Activated CD4-positive, alpha-beta memory T cell treated with anti-CD3 and anti-CD28 coated beads, Interleukin-2, amount 10 ng/mL, durations not matched to agents 7 days and 5 days (primary cell): ENCODE measurements at regions not wholly inside any gene's neighbourhood (a gene's known extent, or its start where the extent isn't known, plus 50 kb on each side); places are given as distances from the start of the nearest gene placed in this dataset.

Experiments
- CTCF ChIA-PET: fragments of 350-600 bp; sonication (Branson Sonifier 250); formaldehyde crosslinking; loops from one replicate; lab custom pipeline; 2021; ENCODE audit warnings: antibody characterized with exemption, inconsistent platforms; lab: Charles Lee
- POLR2A ChIA-PET: fragments of 350-600 bp; sonication (Branson Sonifier 250); formaldehyde crosslinking; loops from one replicate; lab custom pipeline; 2021; ENCODE audit warnings: antibody characterized with exemption; lab: Charles Lee
- DNase-seq: peaks from one replicate; pipeline ENCODE4 v3.0.0-alpha.2; 2020
- H3K27ac Mint-ChIP-seq: one replicate; pipeline ENCODE4 v1.8.0; 2021; ENCODE audit warnings: mild to moderate bottlenecking, mixed read lengths
- H3K27me3 Mint-ChIP-seq: one replicate; pipeline ENCODE4 v1.8.0; 2021; ENCODE audit warnings: mixed read lengths
- H3K36me3 Mint-ChIP-seq: one replicate; pipeline ENCODE4 v1.8.0; 2021; ENCODE audit warnings: low read depth, mixed read lengths
- H3K4me1 Mint-ChIP-seq: one replicate; pipeline ENCODE4 v1.8.0; 2021; ENCODE audit warnings: mixed read lengths
- H3K4me3 Mint-ChIP-seq: one replicate; pipeline ENCODE4 v1.8.0; 2021; ENCODE audit warnings: mild to moderate bottlenecking, mixed read lengths
- H3K9me3 Mint-ChIP-seq: one replicate; pipeline ENCODE4 v1.8.0; 2021; ENCODE audit warnings: mixed read lengths

DNA sequence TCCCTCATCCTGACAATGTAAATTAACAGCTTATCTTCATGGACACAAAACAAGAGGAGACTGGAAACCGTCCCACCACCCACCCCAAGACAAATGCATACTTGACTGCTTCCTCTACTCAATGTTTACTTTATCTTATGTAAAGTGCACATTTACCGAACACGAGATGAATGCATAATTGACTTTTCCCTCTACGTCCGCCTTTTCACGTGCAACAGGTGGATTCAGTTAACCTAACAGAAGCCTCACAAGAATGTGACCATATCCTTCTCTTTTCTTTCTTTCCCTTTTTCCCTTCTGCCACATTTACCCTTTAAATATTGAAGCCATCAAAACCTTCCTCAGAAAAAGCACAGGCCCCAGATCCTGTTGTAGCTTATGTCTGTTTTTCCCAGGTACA is 468.0 kb downstream of the UQCRFS1 start:
- no peak for DNase-seq
- no peaks in the 10 kb centered on the region for H3K9me3 Mint-ChIP-seq
- H3K4me1 Mint-ChIP-seq, result no peaks in the 10 kb centered on the region

DNA sequence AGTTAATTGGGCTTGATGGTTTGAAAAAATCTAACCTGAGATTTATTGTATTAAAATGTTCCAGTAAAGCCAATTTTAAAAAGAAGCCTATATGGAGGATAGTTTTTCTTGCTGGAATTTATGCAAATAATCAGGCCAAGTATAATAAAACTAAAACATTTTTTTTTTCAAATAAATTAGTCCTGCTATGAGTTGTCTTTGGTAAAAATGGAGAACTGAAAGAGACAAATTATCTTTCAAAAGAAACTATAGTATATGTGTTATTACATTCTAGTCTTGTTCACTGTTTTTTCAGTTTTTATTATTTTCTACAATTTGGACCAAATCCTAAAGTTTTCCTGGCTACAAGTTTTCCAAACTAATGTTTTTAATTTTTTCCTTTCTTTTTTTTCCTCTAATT is 468.9 kb downstream of the UQCRFS1 start:
- no peak for DNase-seq
- Mint-ChIP-seq H3K36me3 (no peaks in the 10 kb centered on the region), H3K27ac (no peak overlapping the region), H3K4me1 (no peaks in the 10 kb centered on the region), H3K27me3 (no peaks in the 10 kb centered on the region), H3K9me3 (no peaks in the 10 kb centered on the region), H3K4me3 (no peak overlapping the region)
- POLR2A ChIA-PET, result no interaction called here
- CTCF ChIA-PET, result no interaction called here

More for the DNA sequence above, 468.0 kb downstream of the UQCRFS1 start:
- Mint-ChIP-seq H3K27me3 (no peaks in the 10 kb centered on the region), H3K4me3 (no peak overlapping the region), H3K27ac (no peak overlapping the region), H3K36me3 (no peaks in the 10 kb centered on the region)
- POLR2A ChIA-PET, result no interaction called here
- CTCF ChIA-PET, result no interaction called here

DNA sequence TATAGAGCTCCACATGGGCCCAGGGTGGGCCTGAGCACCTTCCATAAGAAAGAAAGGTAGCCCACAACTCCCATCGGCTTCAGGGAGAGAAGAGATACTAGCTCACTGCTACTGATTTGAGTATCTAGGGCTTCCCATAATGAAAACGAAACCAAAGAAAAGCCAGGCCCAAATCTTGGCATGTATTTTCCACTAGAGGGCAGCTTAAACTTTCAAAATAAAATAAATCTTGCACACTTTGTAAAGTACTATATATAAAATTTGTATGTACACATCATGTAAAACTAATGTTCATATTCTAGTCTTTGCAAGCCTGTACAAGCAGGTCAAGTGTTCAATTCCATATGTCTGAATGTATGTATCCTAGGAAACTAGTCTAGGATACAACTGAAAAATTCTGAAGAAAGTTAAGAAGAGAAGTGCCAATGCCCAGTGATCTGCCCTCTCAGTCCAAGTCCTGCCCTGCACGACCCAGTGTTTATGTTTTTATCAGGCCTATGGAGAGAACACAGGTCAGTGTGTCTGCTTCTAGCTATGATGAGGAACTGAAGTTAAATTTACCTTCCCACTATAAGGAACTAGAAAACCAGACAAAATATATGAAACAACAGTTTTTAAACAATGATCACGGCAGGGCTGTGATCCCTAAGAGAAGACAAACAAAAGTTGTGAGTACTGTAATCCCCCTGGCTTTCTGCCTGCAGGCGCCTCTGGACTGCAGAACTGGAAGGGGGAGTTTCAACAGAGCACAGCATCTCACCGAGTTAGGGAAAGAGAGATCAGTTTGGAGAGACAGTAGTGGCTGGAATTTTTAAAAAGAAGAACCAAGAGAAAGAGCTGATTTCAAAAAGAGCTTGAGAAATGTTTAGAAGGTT is 475.7 kb downstream of the UQCRFS1 start:
- Mint-ChIP-seq H3K4me1 (peaks cover 6% of the 10 kb centered on the region), H3K27ac (no peak overlapping the region), H3K27me3 (no peaks in the 10 kb centered on the region), H3K36me3 (no peaks in the 10 kb centered on the region), H3K4me3 (no peak overlapping the region), H3K9me3 (no peaks in the 10 kb centered on the region)
- CTCF ChIA-PET, result interaction anchor here (0.9 to 3.3 kb wide), 6 partner anchors 9 to 526 kb away, joined by 3 to 38 read pairs (median 4); no protein-coding TSS in a partner anchor
- POLR2A ChIA-PET, result no interaction called here
- no peak for DNase-seq

DNA sequence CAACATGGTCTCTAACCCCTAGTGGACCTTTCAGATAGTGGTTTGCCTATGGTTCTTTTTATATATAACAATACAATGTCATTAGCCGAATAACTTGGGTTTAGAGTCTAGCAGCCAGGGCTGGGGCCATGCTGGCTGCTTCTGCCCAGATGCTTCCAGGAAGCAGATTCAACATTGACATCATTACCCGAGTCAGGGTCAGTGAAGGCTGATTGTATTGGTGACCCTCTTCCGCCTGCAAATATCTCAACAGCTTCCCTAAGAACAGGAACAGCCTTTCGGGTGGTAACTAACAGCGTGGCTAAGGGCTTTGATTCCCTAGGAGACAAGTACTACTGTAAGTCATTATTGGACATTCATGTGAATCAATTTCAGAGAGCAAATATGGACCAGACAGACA is 476.4 kb downstream of the UQCRFS1 start:
- H3K4me3 Mint-ChIP-seq, result no peak overlapping the region

DNA sequence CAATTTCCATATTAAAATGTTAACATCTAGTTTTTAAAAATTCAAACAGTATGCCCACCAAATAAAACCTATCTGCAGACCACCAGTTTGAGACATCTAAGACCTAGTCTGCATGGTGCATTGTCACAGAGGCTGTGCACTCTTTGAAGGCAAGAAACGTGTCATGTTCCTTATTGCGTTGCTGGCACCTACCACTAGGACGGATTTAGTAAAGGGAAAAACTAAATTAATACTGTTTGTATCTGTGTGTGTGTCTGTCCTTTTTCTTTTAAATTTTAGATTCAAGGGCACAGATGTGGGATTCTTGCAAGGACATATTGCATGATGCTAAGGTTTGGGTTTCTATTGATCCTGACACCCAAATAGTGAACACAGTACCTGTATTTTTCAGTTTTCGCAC is 481.4 kb downstream of the UQCRFS1 start:
- DNase-seq, result no peak
- CTCF ChIA-PET, result no interaction called here
- no peaks in the 10 kb centered on the region for H3K9me3 Mint-ChIP-seq
- POLR2A ChIA-PET, result no interaction called here
- H3K27ac Mint-ChIP-seq, result no peak overlapping the region
- peaks cover 14% of the 10 kb centered on the region for H3K27me3 Mint-ChIP-seq
- peaks cover under 1% of the 10 kb centered on the region for H3K4me1 Mint-ChIP-seq
- H3K4me3 Mint-ChIP-seq, result no peak overlapping the region
- H3K36me3 Mint-ChIP-seq, result no peaks in the 10 kb centered on the region

More for the DNA sequence above, 476.4 kb downstream of the UQCRFS1 start:
- POLR2A ChIA-PET, result no interaction called here
- no peaks in the 10 kb centered on the region for H3K36me3 Mint-ChIP-seq
- H3K9me3 Mint-ChIP-seq, result no peaks in the 10 kb centered on the region
- peaks cover 6% of the 10 kb centered on the region for H3K4me1 Mint-ChIP-seq
- DNase-seq, result no peak
- H3K27me3 Mint-ChIP-seq, result no peaks in the 10 kb centered on the region
- no peak overlapping the region for H3K27ac Mint-ChIP-seq
- CTCF ChIA-PET, result interaction anchor here (0.9 to 3.3 kb wide), 6 partner anchors 9 to 527 kb away, joined by 3 to 38 read pairs (median 4); no protein-coding TSS in a partner anchor

DNA sequence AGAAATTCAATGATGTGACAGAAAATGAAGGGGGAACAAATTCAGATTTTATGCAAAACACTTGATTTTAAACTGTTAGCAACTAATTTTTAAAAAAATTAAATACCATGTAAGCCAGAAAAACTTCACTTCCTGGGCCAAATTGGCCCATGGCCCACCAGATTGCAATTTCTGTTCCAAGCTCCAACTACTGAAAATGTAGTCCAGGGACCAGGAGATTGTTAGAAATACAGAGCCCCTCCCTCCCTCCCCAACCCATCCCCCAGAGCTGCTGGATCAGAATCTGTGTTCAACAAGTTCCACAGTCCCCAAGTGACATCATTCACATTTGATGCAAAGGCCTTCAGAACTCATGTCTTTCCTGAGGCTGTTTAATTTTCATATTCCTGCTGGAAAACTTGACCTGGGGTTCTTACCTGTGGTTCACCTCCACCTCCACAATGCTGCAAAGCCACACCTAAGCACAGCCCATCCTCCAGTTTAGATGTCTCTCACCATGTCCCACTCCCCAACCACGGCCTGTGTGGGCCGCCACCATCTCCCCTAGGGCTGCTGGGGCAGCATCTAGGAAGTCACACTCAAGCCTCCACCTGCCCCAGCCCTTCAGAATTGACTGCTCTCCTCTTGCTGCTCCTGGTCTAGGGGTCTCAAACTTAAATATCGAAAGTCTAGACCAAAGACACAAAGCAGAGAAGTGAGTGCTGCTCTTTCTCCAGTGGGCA is 482.0 kb downstream of the UQCRFS1 start:
- H3K4me3 Mint-ChIP-seq, result no peak overlapping the region
- ChIA-PET CTCF (no interaction called here), POLR2A (no interaction called here)
- H3K36me3 Mint-ChIP-seq, result no peaks in the 10 kb centered on the region
- no peak overlapping the region for H3K27ac Mint-ChIP-seq
- peaks cover 18% of the 10 kb centered on the region for H3K27me3 Mint-ChIP-seq
- DNase-seq, result no peak
- H3K4me1 Mint-ChIP-seq, result peaks cover 1% of the 10 kb centered on the region
- no peaks in the 10 kb centered on the region for H3K9me3 Mint-ChIP-seq

DNA sequence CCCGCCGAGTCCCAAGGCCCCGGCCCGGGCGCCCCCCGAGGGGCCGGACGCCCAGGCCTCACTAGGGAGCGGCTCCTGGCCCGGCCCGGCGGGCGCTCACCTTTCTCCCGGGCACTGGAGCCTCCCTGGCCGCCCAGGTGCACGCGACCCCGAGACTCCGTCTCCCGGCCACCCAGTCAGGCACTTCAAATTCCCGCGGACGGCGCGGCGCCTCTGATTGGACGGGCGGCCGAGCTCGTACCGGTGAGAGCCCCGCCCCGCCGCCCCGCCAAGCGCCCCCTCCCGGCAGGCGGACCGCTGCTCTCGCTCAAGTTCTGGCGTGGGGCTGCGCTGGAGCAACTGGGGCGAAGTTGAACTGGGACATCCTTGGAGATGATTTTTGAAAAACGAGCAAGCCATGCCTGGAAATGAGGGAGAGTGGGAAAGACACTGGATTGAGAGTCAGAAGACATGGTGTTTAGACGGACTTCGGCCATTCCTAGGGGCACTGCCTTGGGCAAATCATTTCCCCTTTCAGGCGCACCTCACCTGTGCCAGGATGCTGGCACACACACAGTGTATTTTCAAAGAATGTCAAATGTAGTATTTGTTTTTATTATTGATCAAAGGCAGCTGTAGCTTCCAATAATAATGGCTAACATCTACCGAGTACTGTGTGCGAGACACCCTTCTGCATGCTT is 485.3 kb downstream of the UQCRFS1 start:
- no peak overlapping the region for H3K4me3 Mint-ChIP-seq
- peaks cover 18% of the 10 kb centered on the region for H3K27me3 Mint-ChIP-seq
- H3K27ac Mint-ChIP-seq, result no peak overlapping the region
- peaks cover 1% of the 10 kb centered on the region for H3K4me1 Mint-ChIP-seq
- DNase-seq, result peak; percentile 35
- ChIA-PET POLR2A (no interaction called here), CTCF (interaction anchor here (1.6 kb wide), 1 partner anchor 9 kb away, joined by 5 read pairs; no protein-coding TSS in a partner anchor)
- no peaks in the 10 kb centered on the region for H3K9me3 Mint-ChIP-seq
- no peaks in the 10 kb centered on the region for H3K36me3 Mint-ChIP-seq

DNA sequence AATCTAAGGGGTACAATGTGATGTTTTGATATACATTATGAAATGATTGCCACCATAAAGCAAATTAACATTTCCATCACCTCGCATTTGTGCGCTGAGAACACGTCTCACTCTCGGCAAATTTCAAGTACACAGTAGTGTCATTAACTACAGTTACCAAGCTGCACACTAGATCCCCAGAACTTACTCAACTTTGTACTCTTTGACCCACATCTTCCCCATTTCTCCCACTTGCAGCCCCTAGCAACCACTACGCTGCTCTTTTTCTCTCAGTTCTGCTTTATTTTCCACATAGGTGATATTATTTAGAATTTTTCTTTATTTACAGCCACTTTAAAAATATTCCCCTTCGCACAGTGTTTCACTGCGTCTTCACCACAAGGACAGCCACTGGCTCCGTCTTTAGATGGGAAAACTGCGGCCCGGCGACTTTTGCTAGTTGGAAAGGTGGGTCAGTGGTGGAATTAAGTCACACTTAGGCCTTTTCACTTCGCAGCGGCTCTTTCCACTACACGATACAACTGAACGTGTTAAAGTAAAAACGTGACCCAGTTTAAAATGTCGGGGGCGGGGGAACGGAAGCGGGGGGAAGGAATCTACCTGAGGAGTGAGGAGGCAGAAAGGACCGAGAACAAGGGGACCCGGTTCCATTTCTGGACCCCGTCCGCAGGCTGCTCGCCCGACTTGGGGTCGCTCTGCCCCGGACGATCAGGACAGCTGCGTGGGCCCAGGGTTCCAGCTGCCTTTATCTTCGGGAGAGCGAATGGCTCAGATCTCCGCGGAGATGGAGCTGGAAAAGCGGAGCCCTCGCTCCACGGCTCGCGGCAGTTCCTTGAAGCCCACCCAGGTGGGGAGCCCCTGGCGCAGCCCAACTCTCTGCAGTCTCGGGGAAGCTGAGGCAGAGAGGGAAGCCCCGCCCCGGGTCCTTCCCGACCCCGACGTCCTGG is 486.1 kb downstream of the UQCRFS1 start:
- Mint-ChIP-seq H3K27ac (no peak overlapping the region), H3K4me3 (no peak overlapping the region), H3K4me1 (peaks cover 1% of the 10 kb centered on the region), H3K9me3 (no peaks in the 10 kb centered on the region), H3K36me3 (no peaks in the 10 kb centered on the region), H3K27me3 (peaks cover 18% of the 10 kb centered on the region)
- no peak for DNase-seq
- ChIA-PET CTCF (interaction anchor here (1.3 to 1.6 kb wide), 2 partner anchors 10 kb away, joined by 4 to 5 read pairs; no protein-coding TSS in a partner anchor), POLR2A (no interaction called here)

DNA sequence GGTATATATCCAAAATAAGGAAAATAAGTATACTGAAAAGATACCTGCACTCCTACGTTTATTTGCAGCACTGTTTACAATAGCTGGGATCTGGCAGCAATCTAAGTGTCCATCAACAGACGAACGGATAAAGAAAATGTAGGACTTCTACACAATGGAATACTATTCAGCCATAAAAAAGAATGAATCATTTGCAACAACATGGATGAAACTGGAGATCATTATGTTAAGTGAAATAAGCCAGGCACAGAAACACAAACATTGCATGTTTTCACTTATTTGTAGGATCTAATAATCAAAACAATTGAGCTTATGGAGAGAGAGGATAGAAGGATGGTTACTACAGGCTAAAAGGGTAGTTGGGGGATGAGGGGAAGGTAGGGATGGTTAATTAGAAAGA is 494.0 kb downstream of the UQCRFS1 start:
- Mint-ChIP-seq H3K4me1 (no peaks in the 10 kb centered on the region), H3K9me3 (peaks cover 4% of the 10 kb centered on the region), H3K27me3 (no peaks in the 10 kb centered on the region), H3K4me3 (no peak overlapping the region), H3K36me3 (no peaks in the 10 kb centered on the region), H3K27ac (no peak overlapping the region)
- CTCF ChIA-PET, result no interaction called here
- no peak for DNase-seq
- POLR2A ChIA-PET, result no interaction called here

DNA sequence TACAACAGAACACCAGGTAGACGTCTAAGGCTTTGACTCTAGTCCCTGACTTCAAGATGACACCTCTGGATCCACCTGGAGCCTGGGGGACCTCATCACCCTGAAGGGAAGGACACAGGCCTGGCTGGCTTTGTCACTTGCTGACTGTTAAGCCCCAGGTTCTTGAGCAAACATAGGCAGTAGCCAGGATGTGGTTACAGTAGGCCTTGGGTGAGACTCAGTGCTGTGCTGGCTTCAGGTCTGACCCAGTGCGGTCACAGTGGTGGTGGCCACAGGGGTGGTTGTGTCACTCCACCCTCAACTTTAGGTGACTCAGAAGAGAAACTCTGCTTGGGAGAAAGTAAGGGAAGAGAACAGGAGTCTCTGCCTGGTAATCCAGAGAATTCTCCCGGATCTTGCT is 497.8 kb downstream of the UQCRFS1 start:
- ChIA-PET CTCF (no interaction called here), POLR2A (no interaction called here)
- H3K4me1 Mint-ChIP-seq, result no peaks in the 10 kb centered on the region
- H3K36me3 Mint-ChIP-seq, result no peaks in the 10 kb centered on the region
- no peak overlapping the region for H3K27ac Mint-ChIP-seq
- peaks cover 4% of the 10 kb centered on the region for H3K9me3 Mint-ChIP-seq
- H3K27me3 Mint-ChIP-seq, result no peaks in the 10 kb centered on the region
- DNase-seq, result no peak
- H3K4me3 Mint-ChIP-seq, result no peak overlapping the region

DNA sequence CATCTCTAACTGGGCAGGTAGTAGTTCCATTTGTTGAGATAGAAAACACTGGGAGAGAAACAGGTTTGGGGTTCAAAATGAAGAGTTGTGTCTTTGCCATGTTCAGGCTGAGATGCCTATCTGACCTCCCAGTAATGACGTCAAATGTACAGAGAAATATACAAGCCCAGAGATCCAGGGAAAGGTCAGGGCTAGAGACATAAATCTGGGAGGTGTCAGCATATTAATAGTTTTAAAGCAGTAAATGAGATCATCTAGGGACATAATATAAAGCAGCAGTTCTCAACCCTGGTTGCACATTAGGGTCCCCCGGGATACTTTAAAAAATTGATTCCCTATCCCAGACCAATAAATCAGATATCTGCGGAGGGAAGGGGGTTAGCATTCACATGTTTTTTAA is 501.5 kb downstream of the UQCRFS1 start:
- CTCF ChIA-PET, result interaction anchor here (0.6 kb wide), 1 partner anchor 681 kb away, joined by 3 read pairs; no protein-coding TSS in a partner anchor
- Mint-ChIP-seq H3K27ac (no peak overlapping the region), H3K4me1 (no peaks in the 10 kb centered on the region), H3K27me3 (no peaks in the 10 kb centered on the region), H3K36me3 (no peaks in the 10 kb centered on the region), H3K4me3 (no peak overlapping the region), H3K9me3 (peaks cover 2% of the 10 kb centered on the region)
- POLR2A ChIA-PET, result no interaction called here
- no peak for DNase-seq

DNA sequence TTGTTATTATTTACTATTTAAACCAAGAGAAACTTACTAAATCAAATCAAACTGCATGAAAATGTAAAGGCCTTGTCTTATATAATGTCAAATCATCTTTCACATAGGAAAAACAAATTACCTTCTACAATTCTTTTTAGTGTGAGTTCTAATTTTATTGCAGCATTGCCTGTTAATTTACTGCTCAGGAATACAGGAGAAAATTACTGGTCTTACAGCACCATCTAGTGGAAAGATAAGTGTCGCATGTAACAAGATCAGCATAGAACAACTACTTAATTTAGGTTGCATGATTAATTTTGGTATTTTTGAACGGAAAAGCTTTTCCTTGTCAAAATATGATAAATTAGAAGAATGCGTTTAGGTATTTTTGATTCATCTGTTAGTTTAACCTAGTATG is 502.7 kb downstream of the UQCRFS1 start:
- no peaks in the 10 kb centered on the region for H3K4me1 Mint-ChIP-seq
- H3K27me3 Mint-ChIP-seq, result no peaks in the 10 kb centered on the region
- POLR2A ChIA-PET, result no interaction called here
- CTCF ChIA-PET, result interaction anchor here (1.0 kb wide), 1 partner anchor 241 kb away, joined by 3 read pairs; no protein-coding TSS in a partner anchor
- DNase-seq, result no peak
- H3K36me3 Mint-ChIP-seq, result no peaks in the 10 kb centered on the region
- no peaks in the 10 kb centered on the region for H3K9me3 Mint-ChIP-seq
- no peak overlapping the region for H3K27ac Mint-ChIP-seq
- H3K4me3 Mint-ChIP-seq, result no peak overlapping the region
